OCI-M2 (cell line): ENCODE measurements at regions not wholly inside any gene's neighbourhood (a gene's known extent, or its start where the extent isn't known, plus 50 kb on each side); places are given as distances from the start of the nearest gene placed in this dataset.

Experiments
- DNase-seq: peaks from one replicate; lab custom pipeline; 2025; ENCODE audit not compliant: unreplicated experiment; lab: John Stamatoyannopoulos, UW

- no peak for DNase-seq
Observed at GRCh38 chr13:107078229-107078765, 510.4 kb upstream of the ARGLU1 start.

DNA sequence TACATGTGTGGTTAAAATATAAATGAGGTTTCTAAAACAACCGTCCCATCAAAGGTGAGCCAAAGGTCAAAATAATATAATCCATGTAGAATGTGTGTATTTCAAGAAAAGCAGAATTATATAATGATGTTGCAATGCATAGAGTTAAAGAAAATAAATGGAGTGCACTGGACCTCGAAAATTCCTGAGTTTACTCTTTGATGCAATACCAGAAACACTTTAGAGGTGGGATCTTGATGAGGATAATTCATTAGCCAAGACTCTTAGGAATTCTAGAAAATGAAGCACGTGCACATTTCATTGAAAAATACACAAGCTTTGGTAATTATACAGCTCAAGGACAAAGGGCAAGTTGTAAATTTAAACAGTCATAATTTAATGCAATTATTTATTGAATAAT, 508.9 kb upstream of the ARGLU1 start:
- DNase-seq = no peak

- no peak for DNase-seq
Observed at GRCh38 chr13:107075576-107075975, 507.6 kb upstream of the ARGLU1 start.

GRCh38 chr13:107070792-107071191, 502.9 kb upstream of the ARGLU1 start:
- DNase-seq = no peak

DNA sequence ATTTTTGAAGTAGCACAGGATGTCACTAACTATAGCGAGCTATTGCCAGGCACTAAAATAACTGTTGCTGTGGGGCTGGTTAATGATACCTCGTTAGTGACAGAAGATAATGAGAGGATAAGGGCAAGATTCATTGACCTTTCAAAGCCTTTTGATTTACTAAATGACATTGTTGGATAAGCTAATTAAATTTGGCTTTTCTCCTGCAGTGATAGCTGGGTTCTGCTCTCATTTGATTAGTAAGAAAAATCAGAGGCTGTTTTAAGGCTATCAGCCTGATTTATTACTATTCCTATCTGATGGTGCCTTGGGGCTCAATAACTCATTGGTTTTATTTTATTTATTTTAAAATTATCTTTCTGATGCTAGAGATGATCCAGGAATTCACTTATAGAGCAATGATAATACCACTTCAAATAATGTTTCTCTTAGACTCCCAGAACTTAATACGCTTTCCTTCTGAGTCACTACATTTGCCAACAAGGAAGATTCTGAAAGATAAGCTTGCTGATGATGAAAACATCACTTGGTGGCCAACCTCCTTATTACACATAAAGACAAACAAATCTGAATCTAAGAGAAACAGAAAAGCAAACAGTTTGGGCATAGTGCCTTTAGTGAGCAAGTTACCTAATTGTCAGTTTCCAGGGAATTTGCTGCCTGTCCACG, 501.3 kb upstream of the ARGLU1 start:
- no peak for DNase-seq

- peak; percentile 19 for DNase-seq
Observed at GRCh38 chr13:107067381-107067780, 499.4 kb upstream of the ARGLU1 start.

- no peak for DNase-seq
Observed at GRCh38 chr13:107066355-107066754, 498.4 kb upstream of the ARGLU1 start.

DNA sequence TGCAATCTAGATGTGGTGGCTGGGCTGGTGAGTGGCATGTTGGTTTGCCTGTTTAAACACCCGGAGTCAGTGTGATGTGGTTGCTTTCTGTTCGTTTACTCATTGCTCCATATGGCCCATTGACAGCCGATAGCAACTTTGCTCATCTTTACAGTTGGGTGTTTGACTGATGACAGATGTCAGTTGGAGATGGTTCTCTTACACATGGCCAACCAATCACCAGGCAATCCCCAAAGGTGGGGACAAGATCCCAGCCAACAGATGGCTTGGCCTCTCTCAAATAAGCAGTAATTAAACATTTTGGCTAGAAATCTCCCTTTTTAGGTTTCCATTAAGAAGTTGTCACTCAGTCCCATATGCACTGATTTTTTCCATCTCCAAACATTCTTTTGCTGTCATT, 497.1 kb upstream of the ARGLU1 start:
- no peak for DNase-seq

GRCh38 chr13:107057028-107057631, 489.2 kb upstream of the ARGLU1 start:
- no peak for DNase-seq

GRCh38 chr13:107043021-107043956, 475.4 kb upstream of the ARGLU1 start:
- DNase-seq = no peak

- DNase-seq = no peak
Observed at GRCh38 chr13:107035778-107036177, 467.8 kb upstream of the ARGLU1 start.

GRCh38 chr13:107035186-107035585, 467.2 kb upstream of the ARGLU1 start:
- no peak for DNase-seq

- no peak for DNase-seq
Observed at GRCh38 chr13:107034236-107034872, 466.4 kb upstream of the ARGLU1 start.

DNA sequence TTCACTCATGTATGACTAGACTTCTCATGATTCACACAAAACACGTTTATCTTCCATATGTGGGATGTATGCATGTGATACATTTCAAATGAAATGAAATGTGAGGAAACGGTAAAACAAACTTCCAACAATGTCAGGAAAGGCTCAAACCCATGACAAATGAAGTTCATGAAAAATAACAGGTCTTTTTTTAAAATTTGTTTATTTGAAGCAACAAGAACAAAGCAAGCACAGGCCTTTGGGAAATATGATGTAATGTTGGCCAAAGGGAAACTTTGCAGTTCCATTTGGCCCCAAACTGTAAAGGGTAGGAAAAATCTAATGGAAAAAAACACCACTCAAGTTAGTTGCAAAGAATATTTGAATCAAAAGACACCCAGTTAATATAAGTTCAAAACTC, 463.8 kb upstream of the ARGLU1 start:
- no peak for DNase-seq

- no peak for DNase-seq
Observed at GRCh38 chr13:107028751-107029150, 460.8 kb upstream of the ARGLU1 start.

DNA sequence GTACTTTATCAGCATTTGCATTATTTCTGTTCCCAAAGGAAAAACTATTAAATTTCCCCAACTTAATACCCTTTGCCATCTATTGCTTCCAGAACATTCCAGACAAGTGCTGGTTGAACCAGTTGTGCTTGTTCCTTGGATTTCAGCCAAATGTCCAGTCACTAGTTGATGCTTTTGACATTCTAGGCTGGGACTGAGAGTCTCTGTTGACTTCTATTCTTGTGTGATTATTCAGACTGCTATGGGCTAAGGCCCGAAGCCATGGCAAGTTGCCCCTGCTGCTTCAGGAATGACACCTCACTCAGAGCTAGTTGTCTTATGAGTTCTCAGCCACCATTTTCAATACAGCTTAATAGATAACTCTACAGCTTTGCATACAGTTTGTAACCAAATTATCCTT, 458.1 kb upstream of the ARGLU1 start:
- DNase-seq = no peak

- no peak for DNase-seq
Observed at GRCh38 chr13:107023335-107023734, 455.4 kb upstream of the ARGLU1 start.

DNA sequence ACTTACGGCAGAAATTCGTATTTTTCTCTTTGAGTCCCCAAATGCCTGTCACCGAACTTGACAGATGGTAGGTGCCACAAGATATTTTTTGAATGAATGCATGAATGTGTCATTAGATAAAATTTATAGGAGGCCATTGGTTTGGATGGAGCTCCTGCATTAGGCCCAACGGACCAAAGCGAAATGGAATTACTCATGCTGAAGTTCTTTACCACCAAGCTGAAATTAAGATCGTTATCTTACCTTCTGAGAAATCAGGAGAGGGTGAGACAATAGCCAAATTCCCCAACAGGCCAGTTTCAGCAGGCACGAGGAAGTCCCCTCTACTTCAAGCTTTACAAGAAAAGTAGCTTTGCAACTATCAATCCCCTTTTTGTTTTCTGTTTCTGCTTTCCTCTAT, 452.5 kb upstream of the ARGLU1 start:
- no peak for DNase-seq

- no peak for DNase-seq
Observed at GRCh38 chr13:107018285-107018684, 450.3 kb upstream of the ARGLU1 start.

- no peak for DNase-seq
Observed at GRCh38 chr13:107006661-107007060, 438.7 kb upstream of the ARGLU1 start.

DNA sequence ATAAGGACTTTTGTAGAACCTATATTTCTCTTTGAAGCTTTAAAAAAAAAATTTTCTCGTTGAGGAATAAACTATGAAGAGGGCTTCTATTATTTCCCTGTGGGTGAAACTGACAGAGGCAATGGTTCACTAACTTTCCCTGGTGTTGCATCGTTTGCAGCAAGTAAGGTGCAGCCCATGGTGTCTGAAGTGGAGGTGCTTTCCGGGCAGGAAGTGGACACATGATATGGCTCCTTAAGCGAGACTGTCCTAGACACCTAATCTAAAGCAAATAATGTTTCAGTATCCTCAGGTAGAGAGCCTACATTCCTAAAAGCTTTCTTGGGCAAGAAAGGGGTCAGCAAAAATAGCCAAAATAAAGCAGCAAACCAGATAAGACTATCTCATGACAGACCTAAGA, 437.6 kb upstream of the ARGLU1 start:
- no peak for DNase-seq
